ENCODE measurements at regions not wholly inside any gene's neighbourhood (a gene's known extent, or its start where the extent isn't known, plus 50 kb on each side); places are given as distances from the start of the nearest gene placed in this dataset.

DNA sequence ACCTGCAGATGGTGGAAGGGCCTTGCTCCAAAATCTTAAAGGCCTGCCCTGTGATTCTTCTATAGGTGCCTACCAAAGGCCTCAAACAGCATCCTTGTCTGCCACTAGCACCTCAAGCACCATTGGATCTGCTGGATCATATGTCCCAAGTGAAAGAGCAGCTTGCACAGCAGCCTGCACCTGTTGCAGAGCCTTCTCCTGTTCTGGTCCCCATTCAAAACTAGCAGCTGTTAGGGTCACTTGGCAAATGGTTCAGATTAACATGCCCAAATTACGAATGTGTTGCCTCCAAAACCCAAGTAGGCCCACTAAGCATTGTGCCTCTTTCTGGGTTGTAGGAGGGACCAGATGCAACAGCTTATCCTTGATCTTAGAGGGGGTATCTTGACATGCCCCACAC lies 99.6 kb upstream of the F13A1 start:
- TF ChIP-seq, protein P1, sequence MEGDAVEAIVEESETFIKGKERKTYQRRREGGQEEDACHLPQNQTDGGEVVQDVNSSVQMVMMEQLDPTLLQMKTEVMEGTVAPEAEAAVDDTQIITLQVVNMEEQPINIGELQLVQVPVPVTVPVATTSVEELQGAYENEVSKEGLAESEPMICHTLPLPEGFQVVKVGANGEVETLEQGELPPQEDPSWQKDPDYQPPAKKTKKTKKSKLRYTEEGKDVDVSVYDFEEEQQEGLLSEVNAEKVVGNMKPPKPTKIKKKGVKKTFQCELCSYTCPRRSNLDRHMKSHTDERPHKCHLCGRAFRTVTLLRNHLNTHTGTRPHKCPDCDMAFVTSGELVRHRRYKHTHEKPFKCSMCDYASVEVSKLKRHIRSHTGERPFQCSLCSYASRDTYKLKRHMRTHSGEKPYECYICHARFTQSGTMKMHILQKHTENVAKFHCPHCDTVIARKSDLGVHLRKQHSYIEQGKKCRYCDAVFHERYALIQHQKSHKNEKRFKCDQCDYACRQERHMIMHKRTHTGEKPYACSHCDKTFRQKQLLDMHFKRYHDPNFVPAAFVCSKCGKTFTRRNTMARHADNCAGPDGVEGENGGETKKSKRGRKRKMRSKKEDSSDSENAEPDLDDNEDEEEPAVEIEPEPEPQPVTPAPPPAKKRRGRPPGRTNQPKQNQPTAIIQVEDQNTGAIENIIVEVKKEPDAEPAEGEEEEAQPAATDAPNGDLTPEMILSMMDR (IDR thresholded peaks at IDR 0.05): no peak
- no peak overlapping the region for H3K27ac ChIP-seq
- H3K4me3 ChIP-seq: no peak overlapping the region
- DNase-seq (ENCODE audit: low spot score): no peak

- Histone ChIP-seq H3K4me3 (no peak overlapping the region), H3K27ac (no peak overlapping the region)
- no peak for DNase-seq (ENCODE audit: low spot score)
- TF ChIP-seq, protein P1 (IDR thresholded peaks at IDR 0.05): no peak
Observed at GRCh38 chr6:6434151-6434550, 113.7 kb upstream of the F13A1 start.

GRCh38 chr6:6434723-6435122 lies 114.3 kb upstream of the F13A1 start:
- DNase-seq (ENCODE audit: low spot score): no peak
- Histone ChIP-seq H3K4me3 (no peak overlapping the region), H3K27ac (no peak overlapping the region)
- TF ChIP-seq, protein P1 (IDR thresholded peaks at IDR 0.05): no peak

DNA sequence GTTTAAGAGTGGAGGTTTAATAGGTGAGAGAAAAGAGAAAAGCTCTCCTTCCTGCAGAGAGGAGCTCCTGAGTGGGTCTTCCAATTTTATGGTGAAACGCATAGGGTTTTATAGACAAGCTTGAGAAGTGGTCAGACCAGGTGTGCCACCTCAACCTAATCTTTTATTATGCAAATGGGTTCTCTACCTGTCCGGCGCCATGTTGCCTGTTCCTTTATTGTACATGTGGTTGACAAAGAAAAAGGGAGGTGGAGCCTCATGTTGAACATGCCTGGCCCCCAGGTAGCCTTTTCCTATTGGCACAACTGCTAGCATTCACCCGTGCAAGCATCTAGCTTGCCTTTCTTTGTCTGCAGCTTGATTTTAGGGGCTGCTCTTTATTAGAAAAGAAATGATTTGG lies 115.9 kb upstream of the F13A1 start:
- no peak for DNase-seq (ENCODE audit: low spot score)
- Histone ChIP-seq H3K27ac (no peak overlapping the region), H3K4me3 (no peak overlapping the region)
- TF ChIP-seq, protein P1 (IDR thresholded peaks at IDR 0.05): no peak

GRCh38 chr6:6436946-6437345 lies 116.5 kb upstream of the F13A1 start:
- no peak overlapping the region for H3K27ac ChIP-seq

GRCh38 chr6:6438286-6438685 lies 117.8 kb upstream of the F13A1 start:
- TF ChIP-seq, protein P1 (IDR thresholded peaks at IDR 0.05): no peak
- Histone ChIP-seq H3K27ac (no peak overlapping the region), H3K4me3 (no peak overlapping the region)
- no peak for DNase-seq (ENCODE audit: low spot score)

More at GRCh38 chr6:6436946-6437345, 116.5 kb upstream of the F13A1 start:
- no peak for DNase-seq (ENCODE audit: low spot score)
- TF ChIP-seq, protein P1 (IDR thresholded peaks at IDR 0.05): no peak
- no peak overlapping the region for H3K4me3 ChIP-seq

GRCh38 chr6:6439778-6440177 lies 119.3 kb upstream of the F13A1 start:
- Histone ChIP-seq H3K27ac (no peak overlapping the region), H3K4me3 (no peak overlapping the region)
- DNase-seq (ENCODE audit: low spot score): no peak
- TF ChIP-seq, protein P1 (IDR thresholded peaks at IDR 0.05): no peak

All from coronary artery (tissue), 2 donors.